ENCODE measurements at regions not wholly inside any gene's neighbourhood (a gene's known extent, or its start where the extent isn't known, plus 50 kb on each side); places are given as distances from the start of the nearest gene placed in this dataset.

DNA sequence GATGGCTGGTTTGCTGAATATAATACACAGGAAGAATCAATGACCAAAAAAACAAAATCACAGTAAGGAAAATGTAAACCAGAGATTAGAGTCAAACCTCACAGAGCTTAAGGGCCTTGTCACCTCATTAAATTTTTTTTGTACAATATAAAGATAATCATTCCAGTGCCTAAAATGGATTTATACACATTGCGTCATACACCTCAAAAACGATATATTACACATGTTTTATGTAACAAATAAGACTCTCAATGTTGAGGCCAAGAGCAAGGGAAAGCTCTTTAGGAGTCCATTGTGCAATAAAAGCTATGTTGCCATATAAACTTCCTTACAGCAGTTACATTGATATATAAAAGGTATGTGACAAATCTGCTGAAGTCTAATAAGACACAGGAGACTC lies 856.7 kb upstream of the SLITRK1 start:
- TF ChIP-seq, protein P1, sequence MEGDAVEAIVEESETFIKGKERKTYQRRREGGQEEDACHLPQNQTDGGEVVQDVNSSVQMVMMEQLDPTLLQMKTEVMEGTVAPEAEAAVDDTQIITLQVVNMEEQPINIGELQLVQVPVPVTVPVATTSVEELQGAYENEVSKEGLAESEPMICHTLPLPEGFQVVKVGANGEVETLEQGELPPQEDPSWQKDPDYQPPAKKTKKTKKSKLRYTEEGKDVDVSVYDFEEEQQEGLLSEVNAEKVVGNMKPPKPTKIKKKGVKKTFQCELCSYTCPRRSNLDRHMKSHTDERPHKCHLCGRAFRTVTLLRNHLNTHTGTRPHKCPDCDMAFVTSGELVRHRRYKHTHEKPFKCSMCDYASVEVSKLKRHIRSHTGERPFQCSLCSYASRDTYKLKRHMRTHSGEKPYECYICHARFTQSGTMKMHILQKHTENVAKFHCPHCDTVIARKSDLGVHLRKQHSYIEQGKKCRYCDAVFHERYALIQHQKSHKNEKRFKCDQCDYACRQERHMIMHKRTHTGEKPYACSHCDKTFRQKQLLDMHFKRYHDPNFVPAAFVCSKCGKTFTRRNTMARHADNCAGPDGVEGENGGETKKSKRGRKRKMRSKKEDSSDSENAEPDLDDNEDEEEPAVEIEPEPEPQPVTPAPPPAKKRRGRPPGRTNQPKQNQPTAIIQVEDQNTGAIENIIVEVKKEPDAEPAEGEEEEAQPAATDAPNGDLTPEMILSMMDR (IDR thresholded peaks at IDR 0.05; ENCODE audit: low read depth, low read length, poor library complexity, severe bottlenecking), result no peak
- no peak for TF ChIP-seq EZH2phosphoT487 (IDR thresholded peaks at IDR 0.05; ENCODE audit: borderline replicate concordance, low read length)

Data from DOHH2 (cell line).